ACHN (cell line): ENCODE measurements at regions not wholly inside any gene's neighbourhood (a gene's known extent, or its start where the extent isn't known, plus 50 kb on each side); places are given as distances from the start of the nearest gene placed in this dataset.
A peak's percentile ranks its signal among the peaks of the same experiment; 100 is the strongest.
"Not testable (repeated sequence)": the region's sequence is repeated elsewhere in the genome, so short reads cannot be mapped to it uniquely, and the experiment has no call there.

ENCODE experiments used
- DNase-seq: peaks from one replicate; pipeline ENCODE4 v3.0.0-alpha.2; 2015
- in situ Hi-C: cut with HindIII; loops from 2 replicates; pipeline ENCODE4 v1.10.0; 2017; ENCODE audit warnings: low sequenced_read_pairs, low pct_ligation_motif_present, low pct_unique_long_range_greater_than_20kb

- in situ Hi-C loops = no loop called here
- DNase-seq = no peak
These were observed 808.7 kb downstream of the CENPC start for GRCh38 chr4:66736606-66737005.

- in situ Hi-C loops = no loop called here
These were observed 817.0 kb downstream of the CENPC start for GRCh38 chr4:66728280-66728679.

DNA sequence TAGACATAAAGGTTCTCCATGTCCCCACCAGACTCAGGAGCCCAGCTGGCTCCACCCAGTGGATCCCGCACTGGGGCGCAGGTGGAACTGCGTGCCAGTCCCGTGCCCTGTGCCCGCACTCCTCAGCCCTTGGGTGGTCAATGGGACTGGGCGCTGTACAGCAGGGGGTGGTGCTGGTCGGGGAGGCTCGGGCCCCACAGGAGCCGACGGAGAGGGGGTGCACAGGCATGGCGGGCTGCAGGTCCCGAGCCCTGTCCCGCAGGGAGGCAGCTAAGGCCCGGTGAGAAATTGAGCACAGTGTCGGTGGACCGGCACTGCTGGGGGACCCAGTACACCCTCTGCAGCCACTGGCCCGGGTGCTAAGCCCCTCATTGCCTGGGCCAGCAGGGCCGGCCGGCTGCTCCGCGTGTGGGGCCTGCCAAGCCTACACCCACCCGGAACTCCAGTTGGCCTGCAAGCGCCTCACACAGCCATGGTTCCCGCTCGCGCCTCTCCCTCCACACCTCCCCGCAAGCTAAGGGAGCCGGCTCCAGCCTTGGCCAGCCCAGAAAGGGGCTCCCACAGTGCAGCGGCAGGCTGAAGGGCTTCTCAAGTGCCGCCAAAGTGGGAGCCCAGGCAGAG, 832.9 kb downstream of the CENPC start:
- not testable (repeated sequence) for DNase-seq

More at GRCh38 chr4:66728280-66728679, 817.0 kb downstream of the CENPC start:
- no peak for DNase-seq

GRCh38 chr4:66704243-66704642, 841.1 kb downstream of the CENPC start:
- no peak for DNase-seq
- in situ Hi-C loops = no loop called here

More for the DNA sequence above, 832.9 kb downstream of the CENPC start:
- in situ Hi-C loops = not testable (repeated sequence)

- no peak for DNase-seq
These were observed 850.6 kb downstream of the CENPC start for GRCh38 chr4:66694739-66695138.

GRCh38 chr4:66693694-66694093, 851.6 kb downstream of the CENPC start:
- in situ Hi-C loops = no loop called here
- DNase-seq = no peak

More at GRCh38 chr4:66694739-66695138, 850.6 kb downstream of the CENPC start:
- in situ Hi-C loops = no loop called here

DNA sequence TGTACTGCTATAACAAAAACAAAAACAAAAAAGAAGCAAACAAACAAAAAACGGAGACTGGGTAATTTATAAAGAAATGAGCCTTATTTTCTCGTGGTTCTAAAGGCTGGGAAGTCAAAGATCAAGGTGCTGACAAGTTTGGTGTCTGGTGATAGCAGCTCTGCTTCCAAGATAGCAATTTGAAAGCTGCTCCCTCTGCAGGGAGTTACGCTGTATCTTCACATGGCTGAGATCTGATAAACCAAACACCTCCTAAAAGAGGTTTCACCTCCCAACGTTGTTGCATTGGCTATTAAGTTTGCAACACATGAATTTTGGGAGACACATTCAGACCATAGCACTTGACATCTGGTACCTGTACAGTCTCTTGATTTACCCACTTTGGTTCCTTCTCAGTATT, 854.2 kb downstream of the CENPC start:
- no peak for DNase-seq
- in situ Hi-C loops = no loop called here

DNA sequence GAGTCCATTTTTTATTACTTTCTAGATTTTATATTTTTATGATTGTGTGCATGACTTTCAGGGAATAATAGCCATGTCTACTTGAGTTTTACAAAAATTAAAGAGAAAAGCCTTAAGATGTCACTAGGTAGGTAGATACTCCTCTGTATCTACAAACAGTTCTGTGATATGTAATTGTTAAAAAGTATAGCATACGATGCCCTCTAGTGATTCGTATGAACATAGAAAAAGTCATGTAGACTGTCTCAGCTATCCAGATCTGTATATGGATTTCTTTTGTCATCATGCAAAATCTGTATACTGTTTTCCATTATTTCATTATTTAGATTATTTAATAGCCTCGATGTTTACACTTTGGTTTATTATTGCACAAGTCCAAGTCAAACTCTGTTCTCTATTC, 856.6 kb downstream of the CENPC start:
- in situ Hi-C loops = no loop called here

DNA sequence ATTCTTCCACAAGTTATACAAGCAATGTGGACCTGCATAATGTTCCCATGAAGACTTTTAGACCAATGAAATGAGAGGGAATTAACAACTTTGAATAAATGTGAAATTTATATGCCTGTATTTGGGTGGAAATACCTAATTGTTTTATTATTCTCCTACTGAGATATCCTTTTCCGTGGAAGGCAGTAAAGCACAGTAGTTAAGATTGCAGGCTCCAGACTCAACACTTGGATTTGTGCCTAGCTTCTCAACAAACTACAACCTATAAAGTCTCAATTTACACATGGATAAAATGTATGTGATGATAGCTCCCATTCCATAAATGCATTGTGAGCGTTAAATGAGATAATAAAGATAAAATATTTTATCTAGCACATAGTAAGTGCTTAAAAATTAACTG, 857.8 kb downstream of the CENPC start:
- in situ Hi-C loops = no loop called here
- DNase-seq = no peak

More for the DNA sequence above, 856.6 kb downstream of the CENPC start:
- DNase-seq = peak; percentile 43

DNA sequence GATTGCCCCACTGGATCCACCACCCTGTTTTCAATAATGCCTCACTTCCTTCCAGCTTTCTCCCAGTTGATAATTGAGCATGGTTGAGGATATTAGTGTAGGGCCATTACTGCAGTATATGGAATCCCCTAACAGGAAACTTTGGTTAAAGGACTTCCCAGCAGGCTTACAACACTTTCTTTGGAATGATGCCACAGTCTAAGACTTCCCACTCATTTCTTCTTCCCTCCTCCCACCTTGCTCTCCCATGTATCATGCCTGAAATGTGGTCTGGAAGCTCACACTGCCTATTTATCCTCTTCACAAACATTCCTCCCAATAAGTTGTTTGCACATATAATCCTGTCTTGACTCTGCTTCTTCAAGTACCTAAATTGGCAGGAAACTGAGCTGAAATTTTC, 863.3 kb downstream of the CENPC start:
- no peak for DNase-seq
- in situ Hi-C loops = no loop called here

GRCh38 chr4:66667249-66667648, 878.1 kb downstream of the CENPC start:
- DNase-seq = no peak
- in situ Hi-C loops = no loop called here

DNA sequence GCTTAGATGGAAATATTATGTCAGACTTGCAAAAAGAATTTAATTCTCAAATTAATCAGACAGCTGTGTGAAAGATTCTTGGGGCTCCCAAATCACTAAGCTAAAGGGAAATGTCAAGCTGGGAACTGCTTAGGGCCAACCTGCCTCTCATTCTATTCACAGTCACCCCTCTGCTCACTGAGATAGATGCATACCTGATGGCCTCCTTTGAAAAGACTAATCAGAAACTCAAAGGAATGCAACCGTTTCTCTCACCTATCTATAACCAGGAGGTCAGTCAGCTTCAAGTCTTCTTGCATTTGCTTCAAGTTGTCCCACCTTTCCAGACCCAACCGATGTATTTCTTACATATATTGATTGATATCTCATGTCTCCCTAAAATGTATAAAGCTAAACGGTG, 882.7 kb downstream of the CENPC start:
- in situ Hi-C loops = no loop called here
- no peak for DNase-seq

- in situ Hi-C loops = no loop called here
- no peak for DNase-seq
These were observed 886.5 kb downstream of the CENPC start for GRCh38 chr4:66658809-66659208.

DNA sequence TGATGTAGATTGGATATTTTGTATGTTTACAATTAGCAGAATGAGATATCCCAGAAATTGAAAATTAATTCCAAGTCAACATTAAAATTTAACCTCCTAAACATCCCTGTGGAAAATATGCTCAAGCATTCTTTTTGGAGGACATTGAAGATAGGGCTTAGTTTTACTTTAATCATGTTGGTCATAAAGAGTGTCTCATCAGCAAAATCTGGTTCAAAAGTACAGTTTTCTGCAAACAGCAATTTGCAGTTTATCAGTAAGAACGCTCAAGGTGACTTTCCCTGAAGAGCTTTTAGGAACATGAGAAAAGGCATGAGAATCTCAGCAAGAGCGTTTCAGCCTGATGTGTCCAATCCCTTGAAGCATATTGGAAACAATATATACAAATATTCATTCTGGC, 889.8 kb downstream of the CENPC start:
- in situ Hi-C loops = no loop called here
- DNase-seq = no peak

GRCh38 chr4:66653937-66654336, 891.4 kb downstream of the CENPC start:
- no peak for DNase-seq
- in situ Hi-C loops = no loop called here

DNA sequence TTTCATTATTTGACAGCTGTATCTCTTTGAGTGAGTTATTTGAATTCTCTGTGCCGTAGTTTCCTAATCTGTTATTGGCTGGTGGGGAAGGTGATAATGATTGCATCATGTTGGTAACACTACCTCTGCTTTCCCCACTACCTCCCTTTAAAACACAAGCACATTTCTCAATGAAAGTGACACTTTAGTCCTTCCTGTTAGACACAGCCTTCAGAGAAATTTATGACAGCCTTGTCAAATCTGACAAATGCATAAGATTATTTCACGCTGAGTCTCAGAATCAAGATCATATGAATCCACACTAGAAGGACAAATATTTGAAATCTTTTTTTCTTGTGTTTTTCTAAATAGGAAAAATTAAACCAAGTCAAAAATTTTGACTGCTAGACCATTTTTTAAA, 896.1 kb downstream of the CENPC start:
- in situ Hi-C loops = no loop called here

GRCh38 chr4:66647926-66648325, 897.4 kb downstream of the CENPC start:
- in situ Hi-C loops = no loop called here

More for the DNA sequence above, 896.1 kb downstream of the CENPC start:
- DNase-seq = no peak

GRCh38 chr4:66647476-66647875, 897.8 kb downstream of the CENPC start:
- DNase-seq = no peak
- in situ Hi-C loops = no loop called here

More at GRCh38 chr4:66647926-66648325, 897.4 kb downstream of the CENPC start:
- DNase-seq = no peak

DNA sequence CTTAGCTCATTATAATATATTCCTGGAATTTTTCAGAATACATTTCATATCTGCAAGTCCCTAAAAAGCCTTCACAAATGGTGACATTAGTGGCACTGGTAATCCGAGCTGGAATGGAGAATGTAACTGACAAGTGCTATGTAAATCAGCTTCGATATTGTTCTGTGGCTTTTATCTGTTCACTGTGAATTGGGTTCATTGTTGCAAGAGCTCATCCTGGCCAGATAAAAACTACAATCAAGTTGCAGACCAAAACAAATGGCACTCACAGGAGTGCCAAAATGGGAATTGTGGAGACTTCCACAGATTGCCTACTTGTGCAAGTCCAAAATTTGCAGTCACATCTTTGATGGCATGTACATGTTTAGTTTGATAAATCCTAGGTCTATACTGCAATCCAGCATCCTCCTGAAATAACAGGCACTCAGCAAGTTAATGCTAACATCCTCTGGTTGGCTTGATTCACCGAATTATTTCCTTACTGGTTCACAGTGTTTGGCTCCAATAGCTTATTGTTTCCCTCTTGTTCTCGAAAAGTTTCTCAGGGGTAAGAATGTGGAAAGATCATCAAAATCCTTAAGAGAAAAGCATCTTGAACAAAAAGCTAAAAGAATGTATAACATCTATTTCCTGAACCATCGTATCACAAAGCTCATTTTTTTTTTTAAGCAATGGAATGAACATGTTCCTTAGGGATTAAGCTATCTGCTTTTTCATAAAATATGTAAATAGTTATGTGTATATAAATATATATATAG, 904.9 kb downstream of the CENPC start:
- in situ Hi-C loops = no loop called here
- no peak for DNase-seq

- in situ Hi-C loops = no loop called here
- DNase-seq = no peak
These were observed 905.9 kb downstream of the CENPC start for GRCh38 chr4:66639361-66639760.
